Stimulated activated naive CD8-positive, alpha-beta T cell treated with anti-CD3 and anti-CD28 coated beads, Interleukin-15, amount 100 ng/mL, for 72 hours (primary cell): ENCODE measurements at regions not wholly inside any gene's neighbourhood (a gene's known extent, or its start where the extent isn't known, plus 50 kb on each side); places are given as distances from the start of the nearest gene placed in this dataset.

Experiments used
- ATAC-seq: fragments of 150-1000 bp; cut with Tn5 transposase; 2 replicates; pipeline ENCODE4 v1.10.0; 2021; ENCODE audit warnings: mild to moderate bottlenecking, moderate library complexity
- DNase-seq, 2 donors: peaks; one replicate each; pipeline ENCODE4 v3.0.0; 2021 to 2022
- H3K27ac Mint-ChIP-seq, 2 donors: one replicate each; pipeline ENCODE4 v1.8.0; 2022; ENCODE audit warnings: mild to moderate bottlenecking in 2 of 2, mixed read lengths in 2 of 2, moderate library complexity in 2 of 2
- H3K27me3 Mint-ChIP-seq: one replicate; pipeline ENCODE4 v1.8.0; 2022; ENCODE audit warnings: mixed read lengths
- H3K4me1 Mint-ChIP-seq: one replicate; pipeline ENCODE4 v1.8.0; 2022; ENCODE audit warnings: mild to moderate bottlenecking, mixed read lengths
- H3K4me3 Mint-ChIP-seq, 2 donors: one replicate each; pipeline ENCODE4 v1.8.0; 2022; ENCODE audit warnings: mild to moderate bottlenecking in 2 of 2, mixed read lengths in 2 of 2, moderate library complexity in 1 of 2
- H3K9me3 Mint-ChIP-seq, 2 donors: one replicate each; pipeline ENCODE4 v1.8.0; 2022; ENCODE audit warnings: mixed read lengths in 2 of 2

DNA sequence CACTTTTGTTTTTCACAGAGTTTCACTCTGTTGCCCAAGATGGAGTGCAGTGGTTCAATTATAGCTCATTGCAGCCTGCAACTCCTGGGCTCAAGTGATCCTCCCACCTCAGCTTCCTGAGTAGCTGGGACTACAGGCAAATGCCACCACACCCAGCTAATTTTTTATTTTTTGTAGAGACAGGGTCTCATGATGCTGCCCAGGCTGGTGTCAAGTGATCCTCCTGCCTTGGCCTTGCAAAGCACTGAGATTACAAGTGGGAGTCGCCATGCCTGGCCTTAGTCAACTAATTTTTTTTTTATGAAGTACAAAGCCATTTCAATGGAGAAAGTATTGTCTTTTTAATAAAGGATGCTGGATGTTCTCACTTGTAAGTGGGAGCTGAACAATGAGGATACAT lies 51.3 kb upstream of the UXT start:
- DNase-seq: no peak
- peak overlapping the region in 1 of 2 donors; percentile 13 for H3K27ac Mint-ChIP-seq
- H3K9me3 Mint-ChIP-seq: no peaks in the 10 kb centered on the region
- ATAC-seq: no peak
- H3K4me3 Mint-ChIP-seq: no peak overlapping the region
- H3K27me3 Mint-ChIP-seq: no peaks in the 10 kb centered on the region
- H3K4me1 Mint-ChIP-seq: no peaks in the 10 kb centered on the region
